ENCODE measurements at regions not wholly inside any gene's neighbourhood (a gene's known extent, or its start where the extent isn't known, plus 50 kb on each side); places are given as distances from the start of the nearest gene placed in this dataset.

- no peak for DNase-seq (ENCODE audit: low spot score)
- POLR2A ChIA-PET (ENCODE audit: low non-redundant PET): no interaction called here
- TF ChIP-seq, protein P1, sequence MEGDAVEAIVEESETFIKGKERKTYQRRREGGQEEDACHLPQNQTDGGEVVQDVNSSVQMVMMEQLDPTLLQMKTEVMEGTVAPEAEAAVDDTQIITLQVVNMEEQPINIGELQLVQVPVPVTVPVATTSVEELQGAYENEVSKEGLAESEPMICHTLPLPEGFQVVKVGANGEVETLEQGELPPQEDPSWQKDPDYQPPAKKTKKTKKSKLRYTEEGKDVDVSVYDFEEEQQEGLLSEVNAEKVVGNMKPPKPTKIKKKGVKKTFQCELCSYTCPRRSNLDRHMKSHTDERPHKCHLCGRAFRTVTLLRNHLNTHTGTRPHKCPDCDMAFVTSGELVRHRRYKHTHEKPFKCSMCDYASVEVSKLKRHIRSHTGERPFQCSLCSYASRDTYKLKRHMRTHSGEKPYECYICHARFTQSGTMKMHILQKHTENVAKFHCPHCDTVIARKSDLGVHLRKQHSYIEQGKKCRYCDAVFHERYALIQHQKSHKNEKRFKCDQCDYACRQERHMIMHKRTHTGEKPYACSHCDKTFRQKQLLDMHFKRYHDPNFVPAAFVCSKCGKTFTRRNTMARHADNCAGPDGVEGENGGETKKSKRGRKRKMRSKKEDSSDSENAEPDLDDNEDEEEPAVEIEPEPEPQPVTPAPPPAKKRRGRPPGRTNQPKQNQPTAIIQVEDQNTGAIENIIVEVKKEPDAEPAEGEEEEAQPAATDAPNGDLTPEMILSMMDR (conservative IDR thresholded peaks at IDR 0.05; ENCODE audit: low read depth): no peak
- no peak overlapping the region for H3K27ac ChIP-seq
- CTCF ChIA-PET: no interaction called here
Observed at GRCh38 chr13:55229906-55230569, 1910.7 kb upstream of the PRR20A start.

- no peak overlapping the region for H3K27ac ChIP-seq
- ChIA-PET CTCF (no interaction called here), POLR2A (ENCODE audit: low non-redundant PET) (no interaction called here)
- peak; percentile 4 for DNase-seq (ENCODE audit: low spot score)
- TF ChIP-seq, protein P1 (conservative IDR thresholded peaks at IDR 0.05; ENCODE audit: low read depth): no peak
Observed at GRCh38 chr13:55230570-55230908, 1910.2 kb upstream of the PRR20A start.

DNA sequence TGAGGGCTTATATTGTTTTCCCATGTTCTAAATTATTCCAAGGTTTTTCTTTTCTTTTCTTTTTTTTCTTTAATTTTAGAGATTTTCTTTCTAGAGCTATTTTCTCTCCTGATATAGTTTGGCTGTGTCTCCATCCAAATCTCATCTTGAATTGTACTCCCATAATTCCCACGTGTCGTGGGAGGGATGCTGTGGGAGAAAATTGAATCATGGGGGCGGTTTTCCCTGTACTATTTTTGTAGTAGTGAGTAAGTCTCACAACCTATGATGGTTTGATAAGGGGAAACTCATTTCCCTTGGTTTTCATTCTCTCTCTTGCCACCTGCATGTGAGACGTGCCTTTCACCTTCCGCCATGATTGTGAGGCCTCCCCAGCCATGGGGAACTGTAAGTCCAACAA lies 1906.4 kb upstream of the PRR20A start:
- ChIA-PET CTCF (interaction anchor here (0.7 kb wide), 1 partner anchor 210 kb away, joined by 5 read pairs; no protein-coding TSS in a partner anchor), POLR2A (ENCODE audit: low non-redundant PET) (no interaction called here)
- H3K27ac ChIP-seq: no peak overlapping the region
- TF ChIP-seq, protein P1 (conservative IDR thresholded peaks at IDR 0.05; ENCODE audit: low read depth): no peak
- no peak for DNase-seq (ENCODE audit: low spot score)

- DNase-seq (ENCODE audit: low spot score): no peak
- CTCF ChIA-PET: interaction anchor here (0.5 kb wide), 1 partner anchor 696 kb away, joined by 3 read pairs; no protein-coding TSS in a partner anchor
- no peak overlapping the region for H3K27ac ChIP-seq
- POLR2A ChIA-PET (ENCODE audit: low non-redundant PET): no interaction called here
- TF ChIP-seq, protein P1 (conservative IDR thresholded peaks at IDR 0.05; ENCODE audit: low read depth): peak; percentile 14; the same call in 1 of the 2 replicates
Observed at GRCh38 chr13:55245005-55245644, 1895.6 kb upstream of the PRR20A start.

- TF ChIP-seq, protein P1 (conservative IDR thresholded peaks at IDR 0.05; ENCODE audit: low read depth): no peak
- POLR2A ChIA-PET (ENCODE audit: low non-redundant PET): no interaction called here
Observed at GRCh38 chr13:55255236-55255635, 1885.5 kb upstream of the PRR20A start.

DNA sequence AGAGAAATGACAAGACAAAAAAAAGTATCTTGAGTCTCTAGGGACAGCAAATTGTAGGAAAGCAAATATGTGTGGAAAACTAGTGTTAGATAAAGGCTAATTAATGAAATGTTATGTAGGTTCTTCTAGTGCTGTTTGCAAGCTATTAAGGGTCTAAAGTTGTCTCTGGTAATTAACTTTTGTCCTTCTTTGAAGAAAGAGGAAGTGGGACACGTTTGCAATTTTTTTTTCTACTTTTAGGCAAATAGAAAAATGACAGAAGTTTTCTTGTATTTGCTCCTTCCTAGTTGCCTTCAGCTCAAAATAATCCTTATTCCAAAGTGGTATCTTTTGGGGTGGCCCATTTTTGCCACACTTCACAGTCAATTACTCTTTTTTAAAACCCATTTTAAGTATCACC lies 1877.7 kb upstream of the PRR20A start:
- TF ChIP-seq, protein P1 (conservative IDR thresholded peaks at IDR 0.05; ENCODE audit: low read depth): no peak
- ChIA-PET CTCF (no interaction called here), POLR2A (ENCODE audit: low non-redundant PET) (no interaction called here)
- no peak for DNase-seq (ENCODE audit: low spot score)
- H3K27ac ChIP-seq: no peak overlapping the region

More at GRCh38 chr13:55255236-55255635, 1885.5 kb upstream of the PRR20A start:
- CTCF ChIA-PET: interaction anchor here (0.7 kb wide), 1 partner anchor 1209 kb away, joined by 3 read pairs; no protein-coding TSS in a partner anchor
- DNase-seq (ENCODE audit: low spot score): no peak
- no peak overlapping the region for H3K27ac ChIP-seq

Measured in RWPE1 (cell line).